NOMO-1 treated with dmso at 0.1 percent for 144 hours (cell line): ENCODE measurements at regions not wholly inside any gene's neighbourhood (a gene's known extent, or its start where the extent isn't known, plus 50 kb on each side); places are given as distances from the start of the nearest gene placed in this dataset.

ENCODE experiments used
- DNase-seq: peaks from one replicate; lab custom pipeline; 2025; ENCODE audit not compliant: unreplicated experiment; lab: John Stamatoyannopoulos, UW

DNA sequence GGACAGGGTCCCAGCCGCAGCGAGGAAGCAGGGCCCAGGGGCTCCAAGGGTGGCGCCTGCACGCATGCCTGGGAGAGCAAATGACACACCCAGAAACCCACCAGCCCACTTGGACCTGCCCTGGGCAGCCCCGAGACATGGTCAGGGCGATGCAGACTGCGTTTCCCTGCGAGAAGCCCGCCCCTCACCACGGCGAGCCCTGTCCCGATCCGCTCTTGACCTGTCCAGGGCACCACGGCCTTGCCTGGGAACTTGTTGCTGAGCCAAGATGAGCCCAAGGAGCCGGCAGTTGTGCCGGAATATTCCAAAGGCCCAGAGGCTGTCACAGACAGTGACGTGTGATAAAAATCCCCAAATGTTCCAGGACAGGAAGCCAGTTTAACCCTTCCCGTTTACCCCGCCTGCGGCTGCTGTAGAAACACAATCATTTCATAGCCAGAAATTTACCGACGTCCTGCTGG, 78.1 kb downstream of the SIK1 start:
- DNase-seq, result no peak

- DNase-seq, result no peak
These were observed 78.7 kb downstream of the SIK1 start for GRCh38 chr21:43348170-43348766.

DNA sequence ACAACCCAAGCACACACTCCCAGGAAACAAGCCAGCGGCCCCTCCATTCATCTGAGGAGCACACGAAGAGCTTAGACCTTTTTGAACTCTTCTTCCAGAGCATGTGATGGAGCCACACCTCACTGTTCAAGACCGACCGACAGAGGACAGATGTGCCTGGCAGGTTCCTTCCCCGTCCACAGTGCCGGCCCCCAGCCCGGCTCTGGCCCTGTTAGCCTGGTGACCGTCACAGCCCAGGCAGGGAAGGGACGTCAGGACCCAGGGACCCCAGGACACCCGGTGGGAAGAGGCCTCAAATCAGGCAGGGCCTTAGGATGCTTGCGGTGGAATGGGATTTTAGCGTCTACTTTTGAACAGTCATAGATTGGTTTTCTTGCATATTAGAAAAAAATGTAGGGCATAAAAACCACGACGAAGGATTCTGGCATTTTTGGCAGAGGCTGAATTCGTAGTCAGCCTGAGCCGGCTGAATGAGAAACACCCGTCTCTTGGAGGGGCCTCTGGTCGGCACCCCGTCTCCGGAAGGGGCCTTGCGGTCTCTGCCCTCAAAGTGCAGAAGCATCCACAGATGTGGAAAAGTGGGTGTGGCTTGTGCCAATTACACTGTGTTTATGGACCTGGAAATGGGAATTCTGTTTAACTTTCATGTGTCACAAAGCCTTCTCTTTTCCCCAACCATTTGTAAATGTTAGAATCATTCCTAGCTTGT, 79.3 kb downstream of the SIK1 start:
- DNase-seq, result no peak

- DNase-seq, result no peak
These were observed 80.4 kb downstream of the SIK1 start for GRCh38 chr21:43346551-43346950.

DNA sequence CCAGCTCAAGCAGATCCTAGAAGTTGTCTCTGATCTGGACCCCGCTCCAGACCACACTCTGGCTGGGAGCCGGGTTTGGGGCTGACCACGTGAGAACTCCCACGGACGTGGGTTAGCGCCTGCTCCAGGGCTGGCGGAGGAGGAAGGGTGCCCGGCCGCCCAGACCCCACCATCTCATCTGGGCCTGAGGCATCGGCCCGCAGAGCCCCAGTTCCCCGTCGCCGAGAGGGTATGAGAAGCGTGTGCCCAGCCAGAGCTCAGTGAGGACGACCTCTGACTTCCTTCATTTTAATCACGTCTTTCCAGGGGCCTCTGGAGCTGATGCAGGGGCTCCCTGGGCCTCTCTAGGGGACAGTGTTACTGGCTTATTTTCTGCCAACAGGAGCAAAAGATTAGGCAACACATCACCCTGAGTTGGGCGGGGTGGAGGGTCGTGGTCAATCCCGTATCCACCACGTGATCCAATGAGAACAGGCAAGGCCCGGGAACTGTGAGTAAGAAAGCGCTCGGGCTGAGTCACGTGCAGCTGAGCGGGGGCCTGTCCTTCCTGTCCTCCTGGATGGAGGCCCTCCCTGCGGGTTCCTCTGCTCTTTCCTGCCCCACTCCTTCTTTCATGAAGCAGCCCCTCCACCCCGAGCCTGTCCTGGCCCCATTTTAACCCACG, 81.1 kb downstream of the SIK1 start:
- DNase-seq, result peak; percentile 39

- DNase-seq, result no peak
These were observed 81.7 kb downstream of the SIK1 start for GRCh38 chr21:43345046-43345745.

GRCh38 chr21:43343992-43344886, 82.7 kb downstream of the SIK1 start:
- DNase-seq, result no peak

- no peak for DNase-seq
These were observed 83.6 kb downstream of the SIK1 start for GRCh38 chr21:43343095-43343991.

DNA sequence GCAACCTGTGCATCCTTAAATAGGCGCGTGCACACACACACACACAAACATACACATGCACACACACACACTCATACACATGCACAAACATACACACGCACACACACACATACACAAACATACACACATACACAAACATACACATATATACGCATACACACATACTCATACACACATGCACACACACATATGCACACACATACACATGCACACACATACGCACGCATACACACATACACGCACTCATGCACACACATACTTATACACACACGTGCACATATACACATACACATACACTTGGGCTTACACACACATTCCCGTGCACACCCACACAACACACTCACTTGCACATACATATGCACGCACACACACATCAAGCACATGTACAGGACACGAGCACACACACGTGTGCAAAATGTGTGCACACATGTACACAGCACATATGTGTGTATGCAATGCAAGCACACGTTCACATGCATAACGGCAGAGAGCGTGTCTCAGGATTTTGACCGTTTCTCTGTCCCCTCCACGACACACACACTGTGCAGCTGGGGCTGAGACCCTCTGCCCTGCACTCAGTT, 84.5 kb downstream of the SIK1 start:
- DNase-seq, result no peak

- DNase-seq, result no peak
These were observed 85.4 kb downstream of the SIK1 start for GRCh38 chr21:43341378-43342161.

GRCh38 chr21:43340491-43341377, 86.2 kb downstream of the SIK1 start:
- no peak for DNase-seq

DNA sequence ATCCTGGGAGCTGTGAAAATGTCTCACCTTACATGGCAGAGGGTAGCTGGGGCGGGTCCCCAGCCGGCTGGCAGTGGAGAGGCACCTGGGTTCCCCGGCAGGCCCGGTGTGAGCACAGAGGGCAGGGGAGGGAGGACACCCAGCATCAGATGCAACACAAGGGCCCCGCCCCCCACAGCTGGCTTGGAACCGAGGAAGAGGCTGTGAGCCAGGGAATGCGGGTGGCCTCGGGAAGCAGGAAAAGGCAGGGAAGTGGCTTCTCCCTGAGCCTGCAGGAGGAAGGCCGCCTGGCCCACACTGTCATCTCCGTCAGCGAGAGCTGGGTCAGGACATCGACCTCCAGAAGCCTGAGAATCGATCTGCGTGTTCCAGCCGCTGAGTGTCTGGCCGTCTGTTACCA, 87.3 kb downstream of the SIK1 start:
- DNase-seq, result no peak

DNA sequence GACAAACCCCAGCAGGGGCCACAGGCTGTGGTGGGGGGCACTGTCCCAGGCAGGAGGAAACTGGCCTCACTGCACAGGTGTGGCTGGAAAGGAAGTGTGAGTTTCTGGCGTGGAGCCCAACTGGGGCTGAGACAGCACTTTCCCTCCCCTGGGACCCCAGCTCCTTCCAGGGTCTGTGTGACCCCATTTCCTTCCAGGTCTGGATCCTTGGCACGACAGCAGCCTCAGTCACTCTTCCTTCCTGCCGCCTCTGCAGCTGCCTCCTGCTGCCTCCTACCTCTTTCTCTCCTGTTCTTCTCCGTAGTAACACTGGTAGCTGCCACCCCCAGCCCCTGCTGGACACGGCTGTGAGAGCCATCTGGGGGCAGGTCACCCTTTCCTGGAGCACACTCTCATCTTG, 88.0 kb downstream of the SIK1 start:
- no peak for DNase-seq

- DNase-seq, result no peak
These were observed 88.9 kb downstream of the SIK1 start for GRCh38 chr21:43337901-43338655.

- DNase-seq, result no peak
These were observed 91.8 kb downstream of the SIK1 start for GRCh38 chr21:43335119-43335518.

DNA sequence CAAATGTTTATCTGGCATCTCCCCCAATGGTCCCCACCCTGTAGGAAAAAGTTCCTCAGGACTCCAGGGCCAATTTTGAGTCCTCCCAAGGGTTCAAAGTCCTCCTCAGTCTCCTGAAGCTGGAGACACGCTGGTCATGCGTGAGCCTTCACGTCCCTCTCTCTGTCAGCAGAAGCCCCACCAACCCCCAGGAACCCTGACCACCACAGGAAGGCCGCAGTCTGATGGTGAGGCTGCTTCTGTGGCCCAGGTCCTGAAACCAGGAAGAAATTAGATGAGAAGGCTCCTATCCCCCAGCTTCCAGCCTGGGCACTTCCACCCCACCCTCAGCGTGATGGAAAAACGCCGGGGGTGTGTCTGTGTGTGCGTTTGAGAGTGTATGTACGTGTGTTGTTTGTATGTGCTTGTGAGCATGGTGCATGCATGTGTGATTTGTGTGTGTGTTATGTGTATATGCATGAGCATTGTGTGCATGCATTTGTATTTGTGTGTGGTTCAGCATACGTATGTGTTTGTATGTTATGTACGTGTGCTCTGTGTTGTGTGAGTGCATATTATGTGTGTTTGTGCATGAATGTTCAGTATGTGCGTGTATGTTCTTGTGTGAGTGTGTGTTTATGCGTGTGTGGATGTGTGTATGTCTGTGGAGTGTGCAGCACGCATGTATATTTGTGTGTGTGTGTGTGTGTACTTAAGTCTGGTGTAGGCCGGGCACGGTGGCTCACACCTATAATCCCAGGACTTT, 92.5 kb downstream of the SIK1 start:
- DNase-seq, result no peak
